HG02981 (cell line): ENCODE measurements at regions not wholly inside any gene's neighbourhood (a gene's known extent, or its start where the extent isn't known, plus 50 kb on each side); places are given as distances from the start of the nearest gene placed in this dataset.

Experiments used
- ATAC-seq: cut with Tn5 transposase; IDR thresholded peaks from one replicate; pipeline ENCODE4 v1.9.1; 2021; ENCODE audit warnings: mild to moderate bottlenecking, moderate library complexity; ENCODE audit not compliant: unreplicated experiment

- no peak for ATAC-seq
Observed at GRCh38 chr9:118832371-118832770, 536.9 kb downstream of the BRINP1 start.

- ATAC-seq = no peak
Observed at GRCh38 chr9:118836891-118837290, 532.3 kb downstream of the BRINP1 start.

- ATAC-seq = no peak
Observed at GRCh38 chr9:118871531-118871930, 497.7 kb downstream of the BRINP1 start.

- no peak for ATAC-seq
Observed at GRCh38 chr9:118882684-118883083, 486.6 kb downstream of the BRINP1 start.

- no peak for ATAC-seq
Observed at GRCh38 chr9:118883411-118883810, 485.8 kb downstream of the BRINP1 start.

- ATAC-seq = no peak
Observed at GRCh38 chr9:118891213-118891612, 478.0 kb downstream of the BRINP1 start.

- no peak for ATAC-seq
Observed at GRCh38 chr9:118896324-118897000, 472.8 kb downstream of the BRINP1 start.

- no peak for ATAC-seq
Observed at GRCh38 chr9:118918180-118918579, 451.1 kb downstream of the BRINP1 start.

GRCh38 chr9:118928722-118929121, 440.5 kb downstream of the BRINP1 start:
- no peak for ATAC-seq

GRCh38 chr9:118929287-118929686, 439.9 kb downstream of the BRINP1 start:
- ATAC-seq = no peak

- ATAC-seq = no peak
Observed at GRCh38 chr9:118931941-118932340, 437.3 kb downstream of the BRINP1 start.

- ATAC-seq = no peak
Observed at GRCh38 chr9:118938581-118938980, 430.7 kb downstream of the BRINP1 start.

- no peak for ATAC-seq
Observed at GRCh38 chr9:118940473-118940872, 428.8 kb downstream of the BRINP1 start.

GRCh38 chr9:118946669-118947068, 422.6 kb downstream of the BRINP1 start:
- no peak for ATAC-seq

GRCh38 chr9:118954857-118955256, 414.4 kb downstream of the BRINP1 start:
- no peak for ATAC-seq

GRCh38 chr9:118957585-118957984, 411.6 kb downstream of the BRINP1 start:
- ATAC-seq = no peak

- no peak for ATAC-seq
Observed at GRCh38 chr9:118959366-118959765, 409.9 kb downstream of the BRINP1 start.

- no peak for ATAC-seq
Observed at GRCh38 chr9:118961857-118962256, 407.4 kb downstream of the BRINP1 start.

GRCh38 chr9:118962426-118962825, 406.8 kb downstream of the BRINP1 start:
- no peak for ATAC-seq

GRCh38 chr9:118963674-118964073, 405.6 kb downstream of the BRINP1 start:
- no peak for ATAC-seq

GRCh38 chr9:118967901-118968300, 401.3 kb downstream of the BRINP1 start:
- no peak for ATAC-seq

- ATAC-seq = no peak
Observed at GRCh38 chr9:118975736-118976135, 393.5 kb downstream of the BRINP1 start.

- ATAC-seq = no peak
Observed at GRCh38 chr9:118976160-118976559, 393.1 kb downstream of the BRINP1 start.
